ENCODE measurements at regions not wholly inside any gene's neighbourhood (a gene's known extent, or its start where the extent isn't known, plus 50 kb on each side); places are given as distances from the start of the nearest gene placed in this dataset.

GRCh38 chr12:71014180-71014785, 93.7 kb upstream of the PTPRR start:
- intact Hi-C loops (cut with micrococcal nuclease; ENCODE audit: unreplicated experiment) (loop anchor here (1.0 to 10.0 kb wide), 2 partner anchors 281 to 429 kb away; no protein-coding TSS in a partner anchor), in situ Hi-C loops (cut with HindIII; ENCODE audit: extremely low pct_ligation_motif_present, low pct_unique_long_range_greater_than_20kb) (loop anchor here (25.0 kb wide), 1 partner anchor 277 kb away; no protein-coding TSS in a partner anchor)
- Histone ChIP-seq H4K20me1 (ENCODE audit: insufficient read depth, low read length) (no peaks in the 10 kb centered on the region), H3K4me3 (replicated peaks in 1 of 3; ENCODE audit: insufficient read depth in 1 of 3, low read depth in 2 of 3, low read length in 3 of 3) (no peak overlapping the region), H3K79me2 (ENCODE audit: insufficient read depth, low read length) (no peaks in the 10 kb centered on the region), H3K9me3 (ENCODE audit: low read length) (no peaks in the 10 kb centered on the region), H3K4me2 (ENCODE audit: low read depth, low read length) (no peak overlapping the region), H3K27ac (ENCODE audit: extremely low read length, insufficient read depth, low read length) (no peak overlapping the region), H3K36me3 (replicated peaks in 1 of 2; ENCODE audit: control insufficient read depth in 1 of 2, insufficient read depth in 2 of 2, low read length in 2 of 2) (no peaks in the 10 kb centered on the region), H3K27me3 (ENCODE audit: control insufficient read depth in 1 of 2, insufficient read depth in 2 of 2, low read length in 2 of 2) (no peaks in the 10 kb centered on the region), H3K4me1 (ENCODE audit: insufficient read depth, low read length) (no peaks in the 10 kb centered on the region), H3K9ac (ENCODE audit: insufficient read depth, low read depth, low read length) (no peak overlapping the region), H2AFZ (ENCODE audit: low read length) (no peak overlapping the region)
- ChIA-PET POLR2A (no interaction called here), CTCF (ENCODE audit: low intra/inter-chr PET ratio, low total read pairs) (no interaction called here)
- FAIRE-seq (peak; percentile 34), ATAC-seq (peak; percentile 41; the same call in 1 of the 3 replicates), DNase-seq (ENCODE audit: low spot score) (peak; percentile 5)
- no TSS peak for BruUV-seq (replicated peaks)
- WGBS (ENCODE audit: low lambda C conversion rate) = 0% methylated on average over 2 of the region's 2 CpGs
- no peak for TF ChIP-seq HNF1A (IDR thresholded peaks at IDR 0.05; ENCODE audit: low read depth)
- TF ChIP-seq HNF1A (CRISPR knock-in tag; IDR thresholded peaks at IDR 0.05; ENCODE audit: borderline replicate concordance) = no peak
- no peak for TF ChIP-seq HDAC6 (IDR thresholded peaks at IDR 0.05; ENCODE audit: low read depth, low read length)
- no peak for TF ChIP-seq PRMT3 (CRISPR knock-in tag; IDR thresholded peaks at IDR 0.05; ENCODE audit: borderline replicate concordance, low read depth)
- TF ChIP-seq TRIM24 (CRISPR knock-in tag; IDR thresholded peaks at IDR 0.05) = no peak
- no peak for TF ChIP-seq SP140L (CRISPR knock-in tag; IDR thresholded peaks at IDR 0.05; ENCODE audit: borderline replicate concordance)
- no peak for TF ChIP-seq RERE (CRISPR knock-in tag; IDR thresholded peaks at IDR 0.05; ENCODE audit: low read depth)
- no peak for TF ChIP-seq PHF20 (CRISPR knock-in tag; IDR thresholded peaks at IDR 0.05)
- TF ChIP-seq ZBTB39 (CRISPR knock-in tag; IDR thresholded peaks at IDR 0.05) = no peak
- no peak for TF ChIP-seq ZNF549 (CRISPR knock-in tag; IDR thresholded peaks at IDR 0.05)
- TF ChIP-seq ZFX (CRISPR knock-in tag; IDR thresholded peaks at IDR 0.05; ENCODE audit: low read depth) = no peak
- no peak for TF ChIP-seq SP1 (IDR thresholded peaks at IDR 0.05)
- TF ChIP-seq SP1 (CRISPR knock-in tag; IDR thresholded peaks at IDR 0.05) = no peak
- no peak for TF ChIP-seq SNAPC2 (CRISPR knock-in tag; IDR thresholded peaks at IDR 0.05)
